Effector memory CD4-positive, alpha-beta T cell (primary cell): ENCODE measurements at regions not wholly inside any gene's neighbourhood (a gene's known extent, or its start where the extent isn't known, plus 50 kb on each side); places are given as distances from the start of the nearest gene placed in this dataset.

Experiments used
- DNase-seq, 3 donors: peaks; one replicate each; pipeline ENCODE4 v3.0.0-alpha.2; 2020
- H3K27ac ChIP-seq: 2 replicates; pipeline ENCODE4 v1.7.0; 2013; ENCODE audit warnings: mild to moderate bottlenecking, low read length, moderate library complexity; ENCODE audit not compliant: insufficient read depth, poor library complexity, severe bottlenecking
- H3K27me3 ChIP-seq: replicated peaks from 2 replicates; pipeline ENCODE4 v1.7.0; 2013; ENCODE audit warnings: mild to moderate bottlenecking, low read length; ENCODE audit not compliant: insufficient read depth, control insufficient read depth, poor library complexity, severe bottlenecking
- H3K36me3 ChIP-seq: 2 replicates; pipeline ENCODE4 v1.7.0; 2013; ENCODE audit warnings: mild to moderate bottlenecking, low read length, moderate library complexity; ENCODE audit not compliant: control insufficient read depth, insufficient read depth
- H3K4me1 ChIP-seq: 2 replicates; pipeline ENCODE4 v1.7.0; 2013; ENCODE audit warnings: low read length, mild to moderate bottlenecking; ENCODE audit not compliant: control insufficient read depth, insufficient read depth, poor library complexity, severe bottlenecking
- H3K4me3 ChIP-seq: 2 replicates; pipeline ENCODE4 v1.7.0; 2013; ENCODE audit warnings: low read length, low read depth, mild to moderate bottlenecking; ENCODE audit not compliant: insufficient read depth, poor library complexity, severe bottlenecking
- H3K9me3 ChIP-seq: 2 replicates; pipeline ENCODE4 v1.7.0; 2013; ENCODE audit warnings: mild to moderate bottlenecking, low read length, moderate library complexity; ENCODE audit not compliant: control insufficient read depth

- no peaks in the 10 kb centered on the region for H3K27me3 ChIP-seq
- no peaks in the 10 kb centered on the region for H3K4me1 ChIP-seq
- H3K27ac ChIP-seq = no peak overlapping the region
- no peaks in the 10 kb centered on the region for H3K9me3 ChIP-seq
- no peak for DNase-seq
- H3K4me3 ChIP-seq = no peak overlapping the region
- H3K36me3 ChIP-seq = no peaks in the 10 kb centered on the region
These were observed 81.0 kb upstream of the ACVR2A start for GRCh38 chr2:147763861-147764260.

GRCh38 chr2:147760984-147761383 lies 83.8 kb upstream of the ACVR2A start:
- Histone ChIP-seq H3K36me3 (no peaks in the 10 kb centered on the region), H3K4me3 (no peak overlapping the region), H3K4me1 (no peaks in the 10 kb centered on the region), H3K27me3 (no peaks in the 10 kb centered on the region), H3K27ac (no peak overlapping the region), H3K9me3 (no peaks in the 10 kb centered on the region)
- no peak for DNase-seq

- no peaks in the 10 kb centered on the region for H3K36me3 ChIP-seq
- no peak for DNase-seq
- no peaks in the 10 kb centered on the region for H3K27me3 ChIP-seq
- no peaks in the 10 kb centered on the region for H3K4me1 ChIP-seq
- H3K9me3 ChIP-seq = no peaks in the 10 kb centered on the region
- H3K27ac ChIP-seq = no peak overlapping the region
- H3K4me3 ChIP-seq = no peak overlapping the region
These were observed 85.3 kb upstream of the ACVR2A start for GRCh38 chr2:147759536-147759935.

GRCh38 chr2:147758821-147759220 lies 86.0 kb upstream of the ACVR2A start:
- Histone ChIP-seq H3K4me1 (no peaks in the 10 kb centered on the region), H3K9me3 (no peaks in the 10 kb centered on the region), H3K27ac (no peak overlapping the region), H3K36me3 (no peaks in the 10 kb centered on the region), H3K4me3 (no peak overlapping the region), H3K27me3 (no peaks in the 10 kb centered on the region)
- DNase-seq = no peak

- H3K27me3 ChIP-seq = no peaks in the 10 kb centered on the region
These were observed 88.8 kb upstream of the ACVR2A start for GRCh38 chr2:147756069-147756468.

GRCh38 chr2:147740211-147740927 lies 104.5 kb upstream of the ACVR2A start:
- no peaks in the 10 kb centered on the region for H3K27me3 ChIP-seq
- no peaks in the 10 kb centered on the region for H3K36me3 ChIP-seq
- no peaks in the 10 kb centered on the region for H3K9me3 ChIP-seq
- no peak overlapping the region for H3K4me3 ChIP-seq
- DNase-seq = no peak
- no peak overlapping the region for H3K27ac ChIP-seq
- no peaks in the 10 kb centered on the region for H3K4me1 ChIP-seq

More at GRCh38 chr2:147756069-147756468, 88.8 kb upstream of the ACVR2A start:
- Histone ChIP-seq H3K4me1 (no peaks in the 10 kb centered on the region), H3K9me3 (no peaks in the 10 kb centered on the region), H3K36me3 (no peaks in the 10 kb centered on the region), H3K27ac (no peak overlapping the region), H3K4me3 (no peak overlapping the region)
- no peak for DNase-seq

DNA sequence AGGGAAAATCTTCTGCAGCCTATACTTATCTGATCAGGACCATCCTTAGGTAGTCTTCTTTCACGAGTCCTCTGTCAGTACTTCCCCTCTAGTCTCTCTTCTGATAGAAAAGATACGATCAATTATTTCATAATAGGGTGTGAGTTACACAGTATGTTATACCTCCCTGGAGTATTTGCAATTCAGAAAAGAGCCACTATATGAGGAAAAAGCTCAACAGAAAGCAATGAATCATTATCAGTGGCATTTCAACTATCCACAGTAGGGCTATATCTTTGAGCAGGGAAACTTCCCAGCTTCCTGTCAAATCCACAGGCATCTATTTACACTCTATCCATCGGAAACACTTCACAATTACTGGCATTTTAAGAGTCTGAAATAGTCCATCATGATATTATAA lies 105.3 kb upstream of the ACVR2A start:
- H3K4me1 ChIP-seq = no peaks in the 10 kb centered on the region
- no peaks in the 10 kb centered on the region for H3K36me3 ChIP-seq
- H3K9me3 ChIP-seq = no peaks in the 10 kb centered on the region
- no peak overlapping the region for H3K4me3 ChIP-seq
- no peak for DNase-seq
- no peak overlapping the region for H3K27ac ChIP-seq
- H3K27me3 ChIP-seq = no peaks in the 10 kb centered on the region

- Histone ChIP-seq H3K27ac (no peak overlapping the region), H3K4me1 (no peaks in the 10 kb centered on the region), H3K9me3 (no peaks in the 10 kb centered on the region), H3K27me3 (no peaks in the 10 kb centered on the region), H3K36me3 (no peaks in the 10 kb centered on the region), H3K4me3 (no peak overlapping the region)
- DNase-seq = no peak
These were observed 126.0 kb upstream of the ACVR2A start for GRCh38 chr2:147718831-147719230.

DNA sequence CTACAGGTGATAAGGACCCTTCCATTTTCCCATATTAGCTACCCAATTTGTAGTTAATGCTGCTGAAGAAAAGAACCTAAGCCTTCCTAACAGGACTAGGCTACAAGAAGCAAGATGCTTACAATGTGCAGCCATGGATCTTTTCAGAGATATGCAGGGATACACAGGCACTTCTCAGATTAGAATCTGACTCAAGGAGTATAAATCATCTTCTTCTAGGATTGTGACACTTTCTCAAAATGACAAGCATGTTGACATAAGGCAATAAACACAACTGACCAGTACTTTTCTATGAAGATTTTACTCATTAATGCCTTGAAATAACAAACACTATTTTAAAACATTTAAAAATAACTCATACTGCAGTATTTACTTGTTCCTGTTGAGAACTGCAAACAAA lies 127.9 kb upstream of the ACVR2A start:
- DNase-seq = no peak
- Histone ChIP-seq H3K27ac (no peak overlapping the region), H3K27me3 (no peaks in the 10 kb centered on the region), H3K36me3 (no peaks in the 10 kb centered on the region), H3K9me3 (no peaks in the 10 kb centered on the region), H3K4me3 (no peak overlapping the region), H3K4me1 (no peaks in the 10 kb centered on the region)

DNA sequence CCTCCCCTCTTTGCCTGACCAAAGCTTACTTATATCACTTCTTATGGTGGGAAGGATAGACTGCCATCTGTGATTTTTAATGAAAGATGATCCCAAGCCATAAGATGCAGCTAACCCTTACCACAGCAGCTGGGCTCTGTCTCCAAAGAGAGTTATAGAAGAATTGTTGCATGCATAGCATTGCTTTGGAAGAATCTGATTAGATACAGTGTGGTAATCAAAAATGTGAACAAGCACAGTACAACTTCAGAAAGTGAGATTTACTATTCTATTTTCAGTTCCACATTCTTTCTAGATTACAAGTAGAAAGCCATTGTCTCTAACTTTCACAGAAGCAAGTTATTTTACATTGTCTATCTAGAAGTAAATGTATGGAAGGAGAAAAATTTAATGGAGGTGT lies 129.0 kb upstream of the ACVR2A start:
- no peak for DNase-seq
- Histone ChIP-seq H3K4me3 (no peak overlapping the region), H3K36me3 (no peaks in the 10 kb centered on the region), H3K9me3 (no peaks in the 10 kb centered on the region), H3K27me3 (no peaks in the 10 kb centered on the region), H3K4me1 (no peaks in the 10 kb centered on the region), H3K27ac (no peak overlapping the region)
